Right lobe of liver (tissue), 6 donors: ENCODE measurements at regions not wholly inside any gene's neighbourhood (a gene's known extent, or its start where the extent isn't known, plus 50 kb on each side); places are given as distances from the start of the nearest gene placed in this dataset.
"Not testable (repeated sequence)": the region's sequence is repeated elsewhere in the genome, so short reads cannot be mapped to it uniquely, and the experiment has no call there.

Experiments
- ATAC-seq, 4 donors: fragments of 200-7000 bp; cut with Tn5 transposase; one replicate each; pipeline ENCODE4 v1.9.1; 2020; ENCODE audit warnings: mild to moderate bottlenecking in 4 of 4, moderate library complexity in 4 of 4
- DNase-seq, 3 donors: peaks; one replicate each; pipeline ENCODE4 v3.0.0-alpha.2; 2020
- H3K27ac ChIP-seq, 3 donors: fragments of 200-600 bp; one replicate each; pipeline ENCODE4 v1.8.0; 2022
- H3K27me3 ChIP-seq, 2 donors: fragments of 200-600 bp; one replicate each; pipeline ENCODE4 v1.8.0; 2022
- H3K36me3 ChIP-seq, 4 donors: fragments of 200-600 bp; sonication (generic) in 1 of 4; one replicate each; pipeline versions ENCODE4 v1.5.1 to v1.8.0; 2017 to 2022; ENCODE audit warnings: control low read depth in 1 of 4
- H3K4me1 ChIP-seq, 4 donors: fragments of 200-600 bp; sonication (generic) in 1 of 4; one replicate each; pipeline versions ENCODE4 v1.5.1 to v1.8.0; 2017 to 2022; ENCODE audit warnings: control low read depth in 1 of 4
- H3K4me3 ChIP-seq, 3 donors: fragments of 200-600 bp; one replicate each; pipeline ENCODE4 v1.8.0; 2022
- H3K9me3 ChIP-seq, 4 donors: fragments of 200-600 bp; sonication (generic) in 1 of 4; one replicate each; pipeline versions ENCODE4 v1.5.1 to v1.8.0; 2017 to 2022; ENCODE audit warnings: control low read depth in 1 of 4
- POLR2A ChIP-seq: fragments of 450-650 bp; IDR thresholded peaks from one replicate; pipeline ENCODE4 v1.6.1; 2017; ENCODE audit warnings: antibody characterized with exemption, mild to moderate bottlenecking
- WGBS: methylation state at CpG from one replicate; pipeline ENCODE4 v1.1.6; 2018; ENCODE audit warnings: low coverage, low lambda C conversion rate; ENCODE audit not compliant: insufficient coverage; ENCODE audit errors: missing lambda C conversion rate; 5-methylcytosine and 5-hydroxymethylcytosine counted together
- intact Hi-C, 2 donors: fragments of 100-400 bp; cut with DNase I; formaldehyde crosslinking; loops; one replicate each; pipeline versions ENCODE4 v1.11.2 to v1.14.1; 2022
- TF ChIP-seq, protein P1 (sequence below), 4 donors: fragments of 200-600 bp in 3 of 4; fragments of 450-650 bp in 1 of 4; IDR thresholded peaks; one replicate each; pipeline versions ENCODE4 v1.5.1 to v1.8.0; 2016 to 2022; ENCODE audit warnings: antibody characterized with exemption in 4 of 4, mild to moderate bottlenecking in 2 of 4
- donor health status: DM: no; HTN: yes; CAD: no.
- donor health status: DM: no; HTN: no; CAD: no.
- donor health status: DM: no; HTN: no; CAD: no.
- donor health status: DM: no; HTN: yes; CAD: no.
- donor health status: DM: no; HTN: yes; CAD: no.

DNA sequence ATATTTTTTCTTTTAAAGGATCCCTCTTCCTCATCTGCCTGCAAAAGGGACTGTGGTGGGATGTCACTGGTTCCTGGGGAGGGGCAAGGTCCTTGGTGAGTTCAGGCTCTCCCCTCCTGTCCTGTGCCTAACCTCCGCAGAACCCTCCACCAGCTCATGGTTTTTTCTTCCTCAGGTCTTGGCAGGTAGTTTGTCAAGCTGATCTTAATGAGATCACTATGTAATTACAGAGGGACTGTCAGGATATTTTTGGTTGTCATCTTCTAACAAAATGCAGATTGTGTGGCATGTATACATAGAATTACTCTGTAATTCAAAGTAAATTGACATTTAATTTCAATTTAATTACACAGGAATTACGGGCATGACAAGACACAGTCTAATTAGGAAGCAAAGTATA, 150.3 kb upstream of the SEMA6A start:
- Histone ChIP-seq H3K27me3 (no peaks in the 10 kb centered on the region), H3K4me3 (no peak overlapping the region), H3K27ac (no peak overlapping the region), H3K4me1 (no peaks in the 10 kb centered on the region), H3K36me3 (no peaks in the 10 kb centered on the region), H3K9me3 (no peaks in the 10 kb centered on the region)
- DNase-seq (no peak), ATAC-seq (no peak)
- 67% methylated on average over 2 of the region's 2 CpGs for WGBS
- intact Hi-C loops, result no loop called here
- TF ChIP-seq, protein P1, sequence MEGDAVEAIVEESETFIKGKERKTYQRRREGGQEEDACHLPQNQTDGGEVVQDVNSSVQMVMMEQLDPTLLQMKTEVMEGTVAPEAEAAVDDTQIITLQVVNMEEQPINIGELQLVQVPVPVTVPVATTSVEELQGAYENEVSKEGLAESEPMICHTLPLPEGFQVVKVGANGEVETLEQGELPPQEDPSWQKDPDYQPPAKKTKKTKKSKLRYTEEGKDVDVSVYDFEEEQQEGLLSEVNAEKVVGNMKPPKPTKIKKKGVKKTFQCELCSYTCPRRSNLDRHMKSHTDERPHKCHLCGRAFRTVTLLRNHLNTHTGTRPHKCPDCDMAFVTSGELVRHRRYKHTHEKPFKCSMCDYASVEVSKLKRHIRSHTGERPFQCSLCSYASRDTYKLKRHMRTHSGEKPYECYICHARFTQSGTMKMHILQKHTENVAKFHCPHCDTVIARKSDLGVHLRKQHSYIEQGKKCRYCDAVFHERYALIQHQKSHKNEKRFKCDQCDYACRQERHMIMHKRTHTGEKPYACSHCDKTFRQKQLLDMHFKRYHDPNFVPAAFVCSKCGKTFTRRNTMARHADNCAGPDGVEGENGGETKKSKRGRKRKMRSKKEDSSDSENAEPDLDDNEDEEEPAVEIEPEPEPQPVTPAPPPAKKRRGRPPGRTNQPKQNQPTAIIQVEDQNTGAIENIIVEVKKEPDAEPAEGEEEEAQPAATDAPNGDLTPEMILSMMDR (IDR thresholded peaks at IDR 0.05), result no peak
- no peak for TF ChIP-seq POLR2A

DNA sequence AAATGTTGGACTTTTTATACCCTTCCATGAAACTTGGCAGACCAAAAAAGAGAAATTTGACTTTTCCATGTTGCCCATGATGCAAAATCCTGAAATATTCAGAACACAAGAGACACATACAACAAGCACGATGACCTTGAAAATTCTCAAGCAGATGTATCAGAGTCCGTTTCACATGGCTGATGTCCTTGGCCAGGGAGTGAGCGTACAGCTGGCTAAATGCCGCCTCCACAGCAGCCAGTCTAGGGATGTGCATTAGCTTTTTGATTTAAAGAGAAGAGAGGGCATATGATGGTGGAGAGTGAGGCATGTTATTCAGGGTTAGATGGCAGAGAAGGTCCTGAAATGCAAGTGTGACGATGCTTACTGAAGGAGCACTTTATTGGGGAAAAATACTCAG, 148.0 kb upstream of the SEMA6A start:
- DNase-seq (no peak), ATAC-seq (no peak)
- TF ChIP-seq, protein P1 (IDR thresholded peaks at IDR 0.05), result no peak
- TF ChIP-seq POLR2A, result no peak
- H3K4me1 ChIP-seq, result no peaks in the 10 kb centered on the region
- intact Hi-C loops, result no loop called here
- no peaks in the 10 kb centered on the region for H3K36me3 ChIP-seq
- no peaks in the 10 kb centered on the region for H3K9me3 ChIP-seq
- WGBS, result 79% methylated on average over 5 of the region's 5 CpGs
- no peak overlapping the region for H3K27ac ChIP-seq
- H3K27me3 ChIP-seq, result no peaks in the 10 kb centered on the region
- no peak overlapping the region for H3K4me3 ChIP-seq

DNA sequence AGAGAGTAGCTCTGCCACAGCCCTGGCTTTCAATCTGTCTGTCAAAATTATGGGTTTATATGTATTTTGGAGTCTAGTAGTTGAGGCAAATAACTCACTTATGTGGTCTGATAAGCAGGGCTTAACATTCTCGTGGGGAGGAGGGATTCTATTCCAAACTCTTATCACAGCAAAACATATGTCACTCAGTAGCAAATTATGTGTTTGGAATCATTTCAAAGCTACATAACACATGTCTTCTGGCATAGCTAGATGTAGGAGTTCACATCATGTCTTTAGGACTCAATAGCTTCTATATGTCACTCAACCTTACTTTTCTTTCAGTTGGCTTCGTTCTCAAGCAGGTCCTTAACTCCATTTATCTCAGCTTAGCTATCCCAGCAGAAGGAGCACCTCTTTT, 144.5 kb upstream of the SEMA6A start:
- Histone ChIP-seq H3K9me3 (no peaks in the 10 kb centered on the region), H3K27me3 (no peaks in the 10 kb centered on the region), H3K4me3 (no peak overlapping the region), H3K4me1 (no peaks in the 10 kb centered on the region), H3K27ac (no peak overlapping the region), H3K36me3 (no peaks in the 10 kb centered on the region)
- DNase-seq, result no peak
- no peak for ATAC-seq
- intact Hi-C loops, result no loop called here
- 36% methylated on average over 2 of the region's 2 CpGs for WGBS
- no peak for TF ChIP-seq POLR2A
- TF ChIP-seq, protein P1 (IDR thresholded peaks at IDR 0.05), result no peak

DNA sequence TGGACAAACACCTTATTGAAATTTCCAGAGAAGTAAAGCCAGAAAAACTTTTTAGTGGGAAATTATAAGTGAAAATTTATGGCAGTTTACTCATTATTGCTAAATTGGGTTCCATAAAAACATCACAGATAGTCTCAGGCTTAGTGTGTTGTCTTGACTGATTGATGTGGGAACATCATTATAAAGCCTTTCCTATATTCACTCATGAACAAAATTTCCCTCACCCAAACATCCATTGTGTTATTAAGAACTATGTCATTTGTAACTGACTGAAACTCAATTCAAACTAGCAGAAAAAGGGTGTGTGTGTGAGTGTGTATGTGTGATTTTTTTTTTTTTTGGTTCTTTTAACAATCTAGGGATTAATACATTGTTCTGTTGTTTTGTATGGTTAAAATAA, 143.7 kb upstream of the SEMA6A start:
- TF ChIP-seq, protein P1 (IDR thresholded peaks at IDR 0.05), result no peak
- no peak for TF ChIP-seq POLR2A
- Histone ChIP-seq H3K4me3 (no peak overlapping the region), H3K9me3 (no peaks in the 10 kb centered on the region), H3K27me3 (no peaks in the 10 kb centered on the region), H3K36me3 (no peaks in the 10 kb centered on the region), H3K4me1 (no peaks in the 10 kb centered on the region), H3K27ac (no peak overlapping the region)
- ATAC-seq (no peak), DNase-seq (no peak)
- intact Hi-C loops, result no loop called here

DNA sequence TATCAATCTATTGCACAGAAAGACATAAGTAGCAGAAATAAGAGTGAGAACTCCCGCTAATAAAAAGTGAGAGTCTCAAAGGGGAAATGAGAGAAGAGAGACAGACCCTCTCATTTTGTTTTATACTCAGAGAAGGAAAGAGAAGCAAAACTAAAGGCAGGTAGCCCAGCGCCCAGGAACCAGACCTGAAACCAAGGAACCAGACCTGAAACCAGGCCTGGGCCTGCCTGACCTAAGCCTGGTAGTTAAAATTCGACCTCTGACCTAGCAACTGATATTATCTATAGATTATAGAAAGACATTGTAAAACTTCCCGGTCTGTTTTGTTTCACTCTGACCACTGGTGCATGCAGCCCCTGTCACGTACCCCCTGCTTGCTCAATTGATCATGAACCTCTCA, 134.5 kb upstream of the SEMA6A start:
- H3K27me3 ChIP-seq, result no peaks in the 10 kb centered on the region
- no peaks in the 10 kb centered on the region for H3K4me1 ChIP-seq
- H3K27ac ChIP-seq, result no peak overlapping the region
- DNase-seq (no peak), ATAC-seq (no peak)
- no peak overlapping the region for H3K4me3 ChIP-seq
- intact Hi-C loops, result no loop called here
- no peak for TF ChIP-seq POLR2A
- TF ChIP-seq, protein P1 (IDR thresholded peaks at IDR 0.05), result no peak
- H3K9me3 ChIP-seq, result no peaks in the 10 kb centered on the region
- WGBS, result 64% methylated on average over 5 of the region's 5 CpGs
- no peaks in the 10 kb centered on the region for H3K36me3 ChIP-seq

DNA sequence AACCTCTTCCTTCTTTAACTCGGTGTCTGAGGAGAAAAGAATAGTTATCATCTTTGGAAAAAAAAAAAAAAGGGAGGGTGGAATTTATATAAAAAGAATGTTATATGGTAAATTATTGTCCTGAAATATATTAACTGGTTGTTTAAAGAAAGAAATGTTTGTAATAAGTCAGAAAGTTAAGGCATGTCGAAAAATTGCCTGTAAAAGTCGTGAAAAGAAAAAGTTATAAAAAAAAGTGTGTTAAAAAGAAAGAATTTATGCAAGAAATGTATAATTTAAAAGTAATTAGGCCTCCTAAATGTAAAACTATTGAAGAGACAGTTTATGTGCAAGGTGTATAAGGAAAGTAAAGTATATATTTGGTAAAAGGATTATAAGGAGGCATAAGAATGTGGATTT, 130.5 kb upstream of the SEMA6A start:
- H3K27ac ChIP-seq, H3K27me3 ChIP-seq, H3K36me3 ChIP-seq, ATAC-seq, H3K4me3 ChIP-seq, DNase-seq, H3K4me1 ChIP-seq, H3K9me3 ChIP-seq, intact Hi-C loops: not testable (repeated sequence)
- WGBS, result 75% methylated on average over 3 of the region's 3 CpGs
